Fibroblast of lung (primary cell): ENCODE measurements at regions not wholly inside any gene's neighbourhood (a gene's known extent, or its start where the extent isn't known, plus 50 kb on each side); places are given as distances from the start of the nearest gene placed in this dataset.

Experiments
- EZH2 ChIP-seq: IDR thresholded peaks from 2 replicates; pipeline ENCODE4 v1.5.1; 2012; ENCODE audit warnings: low read length, control low read depth, mild to moderate bottlenecking; ENCODE audit errors: missing control alignments
- TF ChIP-seq, protein P1 (sequence below), 2 donors: IDR thresholded peaks in 1 of 2; conservative IDR thresholded peaks in 1 of 2; 1 replicate in 1 of 2; 2 replicates in 1 of 2; pipeline ENCODE4 v1.5.1; 2011 to 2012; ENCODE audit warnings: low read length in 2 of 2, control low read depth in 1 of 2, inconsistent platforms in 1 of 2, low read depth in 1 of 2, mild to moderate bottlenecking in 1 of 2

DNA sequence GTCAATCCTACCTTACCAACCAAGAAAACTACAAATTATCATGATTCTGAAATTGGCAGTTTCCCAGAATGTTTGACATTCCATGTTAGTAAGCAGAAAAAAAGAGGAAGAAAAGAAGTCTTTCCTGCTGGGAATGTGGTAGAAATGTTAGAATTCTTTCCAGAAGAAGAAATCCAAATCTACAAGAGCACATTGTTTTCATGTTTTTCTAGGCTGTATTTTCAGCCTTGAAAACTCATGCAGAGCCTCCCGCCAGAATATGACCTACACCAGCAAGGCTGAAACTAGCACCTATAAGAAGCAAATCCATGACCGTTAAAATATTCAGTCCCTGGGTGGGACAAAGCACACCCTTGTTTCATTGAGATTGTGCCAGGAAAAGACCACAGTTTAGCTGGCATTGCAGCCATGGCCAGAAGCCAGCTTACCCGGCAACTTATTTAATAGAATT lies 259.4 kb downstream of the GJA1 start:
- TF ChIP-seq, protein P1, sequence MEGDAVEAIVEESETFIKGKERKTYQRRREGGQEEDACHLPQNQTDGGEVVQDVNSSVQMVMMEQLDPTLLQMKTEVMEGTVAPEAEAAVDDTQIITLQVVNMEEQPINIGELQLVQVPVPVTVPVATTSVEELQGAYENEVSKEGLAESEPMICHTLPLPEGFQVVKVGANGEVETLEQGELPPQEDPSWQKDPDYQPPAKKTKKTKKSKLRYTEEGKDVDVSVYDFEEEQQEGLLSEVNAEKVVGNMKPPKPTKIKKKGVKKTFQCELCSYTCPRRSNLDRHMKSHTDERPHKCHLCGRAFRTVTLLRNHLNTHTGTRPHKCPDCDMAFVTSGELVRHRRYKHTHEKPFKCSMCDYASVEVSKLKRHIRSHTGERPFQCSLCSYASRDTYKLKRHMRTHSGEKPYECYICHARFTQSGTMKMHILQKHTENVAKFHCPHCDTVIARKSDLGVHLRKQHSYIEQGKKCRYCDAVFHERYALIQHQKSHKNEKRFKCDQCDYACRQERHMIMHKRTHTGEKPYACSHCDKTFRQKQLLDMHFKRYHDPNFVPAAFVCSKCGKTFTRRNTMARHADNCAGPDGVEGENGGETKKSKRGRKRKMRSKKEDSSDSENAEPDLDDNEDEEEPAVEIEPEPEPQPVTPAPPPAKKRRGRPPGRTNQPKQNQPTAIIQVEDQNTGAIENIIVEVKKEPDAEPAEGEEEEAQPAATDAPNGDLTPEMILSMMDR (conservative IDR thresholded peaks at IDR 0.05 in 1 of 2, IDR thresholded peaks at IDR 0.05 in 1 of 2; ENCODE audit: low read depth in 1 of 2, low read length in 2 of 2) = no peak
- TF ChIP-seq EZH2 = no peak
